Stimulated activated CD8-positive, alpha-beta memory T cell treated with anti-CD3 and anti-CD28 coated beads, Interleukin-7, amount 100 ng/mL, for 48 hours (primary cell): ENCODE measurements at regions not wholly inside any gene's neighbourhood (a gene's known extent, or its start where the extent isn't known, plus 50 kb on each side); places are given as distances from the start of the nearest gene placed in this dataset.
"Not testable (repeated sequence)": the region's sequence is repeated elsewhere in the genome, so short reads cannot be mapped to it uniquely, and the experiment has no call there.

Experiments used
- DNase-seq, 2 donors: peaks; one replicate each; pipeline ENCODE4 v3.0.0-alpha.2; 2020; ENCODE audit warnings: low read depth in 1 of 2; ENCODE audit errors: extremely low read depth in 1 of 2

GRCh38 chr1:83485314-83486019 lies 513.5 kb downstream of the TTLL7 start:
- not testable (repeated sequence) for DNase-seq

DNA sequence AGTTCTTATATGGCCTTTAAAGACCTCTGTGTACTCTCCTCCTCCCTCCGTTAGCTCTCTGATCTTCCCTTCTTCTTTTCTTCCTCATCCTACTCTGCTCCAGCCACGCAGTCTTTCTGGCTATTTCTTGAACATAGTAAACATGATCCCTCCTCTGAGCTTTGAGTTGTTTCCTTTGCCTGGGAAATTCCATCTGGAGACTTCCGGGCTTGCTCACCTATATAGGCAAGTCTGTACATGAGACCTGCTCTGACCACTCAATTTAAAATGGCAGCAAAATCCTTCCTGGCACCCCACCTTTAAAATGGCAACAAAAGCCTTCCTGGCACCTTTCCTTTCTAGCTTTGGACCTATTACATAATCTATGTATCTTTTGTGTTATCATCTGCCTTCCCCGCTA lies 517.6 kb downstream of the TTLL7 start:
- DNase-seq, result not testable (repeated sequence)

DNA sequence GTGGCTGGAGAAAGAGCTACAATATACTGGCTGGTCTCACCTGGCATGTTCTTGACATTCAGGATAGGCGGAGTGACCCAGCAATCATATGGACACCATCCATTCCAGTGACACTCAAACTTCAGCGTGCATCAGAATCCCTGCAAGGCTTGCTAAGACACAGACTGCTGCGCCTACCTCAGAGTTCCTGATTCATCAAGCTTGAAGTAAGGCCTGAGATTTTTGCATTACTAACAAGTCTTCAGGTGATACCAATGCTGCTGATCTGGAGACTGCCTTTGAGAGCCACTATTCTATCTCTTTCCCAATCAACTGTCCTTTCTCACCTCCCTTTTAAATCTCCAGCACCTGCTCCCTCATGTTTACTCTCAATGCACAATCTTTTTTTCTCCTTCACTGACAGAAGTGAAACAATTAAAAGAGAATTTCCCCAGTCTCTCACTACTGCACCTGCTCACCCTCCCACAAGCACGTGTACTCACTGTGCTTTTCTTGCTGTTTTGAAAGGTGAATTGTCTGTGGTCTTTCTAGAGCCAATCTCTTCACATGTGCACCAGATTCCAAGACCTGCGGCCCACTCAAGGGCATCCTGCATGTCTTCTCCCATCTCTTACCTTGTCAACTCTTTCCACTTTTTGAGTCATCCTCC lies 519.2 kb downstream of the TTLL7 start:
- DNase-seq, result not testable (repeated sequence)

DNA sequence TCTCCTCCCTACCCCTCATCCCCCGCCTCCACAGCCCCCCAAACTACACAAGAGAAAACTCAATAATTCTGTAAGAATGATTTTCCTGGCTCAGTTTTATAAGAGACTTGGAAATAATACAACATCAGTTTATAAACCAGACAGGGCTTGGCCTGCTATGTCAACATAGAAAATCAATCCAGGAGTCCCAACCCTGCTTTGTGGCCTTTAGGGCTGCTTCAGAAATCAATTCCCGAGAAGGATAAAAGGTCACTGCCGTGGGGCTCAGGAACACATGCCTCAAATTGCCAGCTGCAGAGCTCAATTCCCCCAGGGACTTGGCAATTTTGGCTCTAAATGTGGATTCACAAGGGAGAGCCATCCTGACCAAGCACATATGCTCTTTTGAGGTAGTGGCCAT lies 520.8 kb downstream of the TTLL7 start:
- DNase-seq, result not testable (repeated sequence)

- DNase-seq, result not testable (repeated sequence)
These were observed 522.4 kb downstream of the TTLL7 start for GRCh38 chr1:83476518-83476917.

DNA sequence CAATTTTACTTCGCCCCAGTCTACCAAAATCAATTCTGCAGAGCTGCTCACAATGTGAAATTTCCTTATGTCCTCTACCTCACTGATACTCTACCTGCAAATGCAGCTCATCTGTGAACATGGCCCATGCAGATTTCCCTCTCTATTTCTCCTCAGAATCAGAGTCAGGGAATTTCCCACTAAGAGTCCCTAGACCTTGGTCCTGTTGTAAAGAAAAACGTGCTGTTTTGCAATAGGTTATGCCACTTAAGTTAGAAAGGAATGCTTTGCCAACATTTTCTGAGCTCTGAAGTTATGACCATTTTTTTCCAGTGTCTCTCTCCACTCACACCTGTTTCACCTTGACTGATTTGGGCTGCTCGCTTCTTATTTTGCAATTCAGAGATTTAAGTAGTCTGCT lies 524.0 kb downstream of the TTLL7 start:
- DNase-seq, result not testable (repeated sequence)

DNA sequence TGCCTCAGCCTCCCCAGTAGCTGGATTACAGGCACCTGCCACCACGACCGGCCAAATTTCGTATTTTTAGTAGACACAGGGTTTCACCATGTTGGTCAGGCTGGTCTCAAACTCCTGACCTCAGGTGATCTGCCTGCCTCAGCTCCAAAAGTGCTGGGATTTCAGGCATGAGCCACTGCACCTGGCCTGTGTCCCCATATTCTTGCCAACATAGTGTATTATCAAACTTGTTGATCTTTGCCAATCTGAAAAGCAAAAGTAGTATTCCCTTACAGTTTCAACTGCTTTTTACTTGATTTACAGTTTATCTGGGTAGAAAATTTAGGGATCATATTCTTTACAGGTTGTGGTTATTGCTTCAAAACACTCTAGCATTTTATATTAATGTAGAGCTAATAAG lies 524.9 kb downstream of the TTLL7 start:
- DNase-seq, result not testable (repeated sequence)

- DNase-seq, result not testable (repeated sequence)
These were observed 526.9 kb downstream of the TTLL7 start for GRCh38 chr1:83472066-83472465.

GRCh38 chr1:83471272-83471671 lies 527.7 kb downstream of the TTLL7 start:
- DNase-seq, result not testable (repeated sequence)

DNA sequence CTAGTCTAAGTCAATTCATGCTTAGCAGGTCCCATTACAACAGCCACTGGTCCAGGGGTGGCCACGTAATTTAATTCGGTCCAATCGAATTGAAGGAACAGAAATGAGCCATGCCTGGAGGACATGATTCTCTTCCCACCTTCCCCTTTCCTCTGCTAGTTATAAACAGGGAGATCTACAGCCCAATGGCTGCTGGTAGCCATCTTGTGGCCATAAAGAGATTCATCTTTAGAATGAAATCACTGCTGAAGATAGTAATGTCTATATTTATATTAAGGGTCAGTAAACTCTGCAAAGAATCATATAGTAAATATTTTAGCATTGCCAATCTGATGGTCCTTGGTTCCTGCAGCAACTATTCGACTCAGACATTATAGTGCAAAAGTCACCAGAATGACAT lies 530.6 kb downstream of the TTLL7 start:
- DNase-seq, result not testable (repeated sequence)

- DNase-seq, result not testable (repeated sequence)
These were observed 541.1 kb downstream of the TTLL7 start for GRCh38 chr1:83457735-83458248.

DNA sequence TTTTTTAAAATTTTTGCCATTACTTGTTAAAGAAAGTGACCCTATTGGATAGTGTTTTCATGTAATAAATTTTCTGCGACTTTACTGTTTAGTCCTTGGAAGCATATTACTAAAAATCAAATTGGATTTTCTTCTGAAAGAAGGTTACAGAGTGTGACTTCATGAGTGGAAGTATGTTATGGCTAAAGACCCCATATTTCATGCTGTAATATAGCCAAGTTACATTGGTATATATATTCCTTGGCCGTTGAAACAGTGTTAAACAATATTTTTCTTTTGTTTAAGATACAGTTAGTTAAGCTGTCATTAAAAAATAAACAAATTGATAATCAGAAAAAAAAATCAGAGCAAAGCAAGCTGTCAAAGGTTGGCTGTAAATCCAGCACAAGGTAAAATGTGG lies 541.7 kb downstream of the TTLL7 start:
- not testable (repeated sequence) for DNase-seq

- not testable (repeated sequence) for DNase-seq
These were observed 543.2 kb downstream of the TTLL7 start for GRCh38 chr1:83455753-83456152.

GRCh38 chr1:83445873-83446272 lies 553.1 kb downstream of the TTLL7 start:
- not testable (repeated sequence) for DNase-seq

GRCh38 chr1:83442412-83442811 lies 556.5 kb downstream of the TTLL7 start:
- not testable (repeated sequence) for DNase-seq

DNA sequence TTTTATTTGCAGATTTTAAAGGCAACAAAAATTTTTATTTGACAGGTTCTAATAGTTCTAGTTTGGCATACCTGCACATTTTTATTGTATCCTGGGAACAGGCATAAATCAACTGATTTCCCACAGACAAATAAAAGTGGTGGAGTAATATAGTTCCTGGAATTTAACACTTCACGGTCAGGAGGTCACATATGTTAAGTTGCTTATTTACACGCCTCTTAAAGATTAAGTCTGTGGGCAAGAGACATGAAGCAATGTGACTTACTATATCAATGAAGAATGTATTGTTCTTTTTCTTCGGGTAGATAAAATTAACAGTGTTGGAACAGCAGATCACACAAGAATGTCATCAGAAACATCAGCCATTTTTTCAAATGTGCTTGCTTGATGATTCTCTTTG lies 558.3 kb downstream of the TTLL7 start:
- not testable (repeated sequence) for DNase-seq

GRCh38 chr1:83440021-83440420 lies 558.9 kb downstream of the TTLL7 start:
- DNase-seq, result not testable (repeated sequence)

DNA sequence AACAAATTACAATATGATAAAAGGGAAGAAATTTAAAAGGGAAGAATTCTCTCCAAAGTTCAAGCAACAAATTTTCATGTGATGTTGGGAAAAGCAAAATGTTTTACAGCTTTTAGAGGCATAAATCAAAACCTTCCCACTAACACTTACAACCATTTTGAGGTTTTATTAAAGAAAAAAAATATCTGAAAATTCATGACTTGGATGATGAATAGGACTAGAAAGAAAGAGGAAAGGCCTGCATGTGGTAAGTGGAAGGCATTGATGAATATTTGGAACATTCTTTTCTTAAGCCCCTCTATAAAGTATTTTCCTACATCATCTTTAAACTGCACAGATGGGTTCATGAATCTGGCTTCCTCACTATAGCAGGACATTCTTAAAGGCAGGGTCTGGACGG lies 560.6 kb downstream of the TTLL7 start:
- DNase-seq, result not testable (repeated sequence)

DNA sequence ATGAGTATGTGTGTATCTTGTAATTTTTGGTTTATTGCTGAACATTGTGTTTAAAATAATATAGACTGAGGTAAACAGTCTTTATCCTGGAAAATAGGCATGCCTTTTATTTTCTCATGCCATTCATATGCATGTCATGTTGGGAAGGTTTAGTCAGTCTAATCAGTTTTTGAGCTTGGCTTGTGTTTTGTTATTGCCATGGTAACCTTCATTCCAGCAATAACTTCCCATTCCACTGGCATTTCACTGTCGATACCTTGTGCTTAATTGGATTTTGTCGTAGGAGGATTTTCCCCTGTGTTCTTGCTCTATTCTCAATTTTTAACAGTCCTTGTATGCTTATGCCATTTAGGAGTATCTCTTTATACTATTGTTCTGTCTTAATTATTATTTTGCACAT lies 563.6 kb downstream of the TTLL7 start:
- not testable (repeated sequence) for DNase-seq

GRCh38 chr1:83427566-83427965 lies 571.4 kb downstream of the TTLL7 start:
- DNase-seq, result not testable (repeated sequence)

- not testable (repeated sequence) for DNase-seq
These were observed 575.5 kb downstream of the TTLL7 start for GRCh38 chr1:83423382-83423781.

DNA sequence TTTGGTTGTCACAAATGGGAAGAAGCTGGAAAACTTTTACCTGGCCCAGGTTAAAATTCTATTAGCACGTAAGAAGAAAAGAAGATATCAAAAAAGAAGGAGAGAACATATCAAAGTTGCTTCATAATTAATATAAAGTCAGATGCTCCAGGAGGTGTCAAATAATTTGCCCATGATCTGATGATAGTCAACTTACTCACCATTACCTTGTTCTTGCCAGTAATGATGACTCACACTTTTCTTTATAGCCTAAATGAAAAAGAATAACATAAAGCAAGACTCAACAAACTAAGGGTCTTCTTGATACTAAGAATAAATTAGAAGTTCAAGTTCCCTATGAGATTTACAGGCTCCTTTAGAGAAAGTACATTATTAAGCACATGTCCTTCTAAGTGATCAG lies 580.4 kb downstream of the TTLL7 start:
- DNase-seq, result no peak
